Dedifferentiated amniotic fluid mesenchymal stem cell (primary cell): ENCODE measurements at regions not wholly inside any gene's neighbourhood (a gene's known extent, or its start where the extent isn't known, plus 50 kb on each side); places are given as distances from the start of the nearest gene placed in this dataset.
"Not testable (repeated sequence)": the region's sequence is repeated elsewhere in the genome, so short reads cannot be mapped to it uniquely, and the experiment has no call there.

Experiments
- DNase-seq: peaks from one replicate; pipeline ENCODE4 v3.0.0-alpha.2; 2016; ENCODE audit errors: extremely low spot score

DNA sequence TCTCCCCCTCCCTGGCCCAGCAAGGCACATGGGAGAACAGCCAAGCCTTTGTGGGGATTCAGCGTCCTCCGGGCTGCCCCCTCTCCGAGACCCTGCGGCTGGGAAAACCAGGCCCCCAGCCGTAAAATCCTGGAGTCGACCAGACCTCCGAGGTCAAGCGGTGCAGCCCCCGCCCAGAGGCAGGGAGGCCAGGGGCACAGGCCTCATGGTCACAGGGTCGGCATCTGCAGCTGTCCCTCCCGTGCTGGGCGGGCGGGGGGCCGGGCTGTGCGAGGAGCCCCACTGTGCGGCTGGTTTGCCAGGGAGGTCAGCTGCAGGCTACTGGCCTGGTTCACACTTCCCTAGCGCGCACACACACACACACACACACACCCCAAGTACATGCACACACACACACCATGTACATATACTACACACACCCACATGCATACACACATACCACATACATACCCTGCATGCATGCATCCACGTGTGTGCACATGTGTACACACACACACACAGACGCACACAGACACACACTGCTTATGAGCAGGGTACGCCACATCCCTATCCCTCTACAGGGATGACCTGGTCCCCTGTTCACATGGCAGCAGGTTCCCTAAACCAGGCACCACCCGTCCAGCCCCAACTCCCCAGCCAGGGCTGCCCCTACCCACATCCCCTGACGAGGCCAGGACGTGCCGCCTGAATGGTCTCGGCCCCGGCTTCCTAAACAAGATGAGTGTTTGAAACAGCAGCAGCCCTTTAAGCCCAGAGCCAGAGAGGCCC lies 108.9 kb upstream of the CIBAR2 start:
- DNase-seq, result no peak

DNA sequence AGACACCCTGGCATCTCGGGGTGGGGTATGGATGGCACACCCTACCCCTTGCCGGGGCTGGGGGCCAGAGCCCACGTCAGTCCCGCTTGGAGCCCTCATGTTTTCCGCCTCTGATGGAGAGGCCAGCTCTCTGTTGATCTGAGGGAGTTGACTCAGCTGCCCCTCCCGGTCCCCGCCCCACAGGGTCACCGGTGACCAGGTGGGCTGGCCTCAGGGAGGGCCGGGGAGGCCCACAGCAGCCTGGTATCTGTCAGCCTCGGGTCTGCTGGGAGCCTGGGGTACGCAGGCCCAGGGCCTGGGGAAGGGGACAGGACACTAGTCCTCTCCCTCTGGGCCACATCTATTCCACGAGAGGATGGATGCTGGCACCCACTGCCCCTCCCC lies 109.5 kb upstream of the CIBAR2 start:
- DNase-seq, result no peak

DNA sequence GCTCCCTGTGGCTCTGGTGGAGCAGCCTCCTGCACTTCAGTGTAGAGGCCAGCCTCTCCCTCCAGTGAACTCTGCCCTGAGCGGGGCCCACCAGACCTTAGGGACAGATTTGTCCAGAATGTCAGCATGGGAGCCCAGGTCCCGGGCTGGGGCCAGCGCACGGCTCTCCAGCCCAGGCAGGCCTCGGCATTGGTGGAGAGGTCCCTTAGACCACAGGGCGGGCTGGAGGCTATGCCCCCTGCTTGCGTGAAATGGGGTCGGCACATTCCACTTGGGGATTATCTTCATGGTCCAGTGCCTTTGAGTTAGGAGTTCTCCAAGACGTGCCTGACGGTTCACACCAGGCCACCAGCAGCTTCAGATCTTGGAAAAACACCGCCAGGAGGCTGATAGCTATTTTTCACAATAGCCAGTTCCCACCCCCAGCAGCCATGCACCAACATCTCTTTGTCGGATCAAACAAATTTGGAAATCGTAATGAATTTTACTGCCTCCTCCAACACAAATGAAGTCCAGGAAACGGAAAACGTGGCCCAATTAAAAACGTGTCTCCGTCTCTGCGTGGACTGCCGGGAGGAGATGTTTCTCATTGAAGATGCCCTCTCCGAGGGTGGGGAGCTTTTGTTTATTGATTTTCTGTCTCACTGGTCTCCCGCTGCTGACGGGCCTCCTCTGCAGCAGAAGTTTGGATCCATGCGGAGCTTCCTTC lies 110.0 kb upstream of the CIBAR2 start:
- DNase-seq, result no peak

DNA sequence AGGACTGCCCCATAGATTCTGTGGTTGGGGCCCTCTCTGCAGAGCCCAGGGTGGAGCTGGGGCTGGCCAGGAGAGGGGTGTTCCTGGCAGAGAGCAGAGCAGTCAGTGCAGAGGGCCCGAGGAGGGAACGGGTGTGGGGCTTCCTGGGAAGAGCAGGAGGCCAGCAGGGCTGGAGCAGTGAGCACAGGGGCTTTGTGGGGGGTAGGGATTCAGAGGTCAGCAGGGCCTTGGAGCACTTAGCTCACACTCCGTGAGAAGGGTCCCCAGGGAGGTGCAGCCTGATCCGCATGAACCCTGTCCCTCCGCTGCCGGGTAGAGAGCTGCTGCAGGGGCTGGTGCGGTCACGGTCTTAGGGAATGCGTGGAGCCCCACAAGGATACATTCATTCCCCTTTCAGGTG lies 113.0 kb upstream of the CIBAR2 start:
- no peak for DNase-seq

DNA sequence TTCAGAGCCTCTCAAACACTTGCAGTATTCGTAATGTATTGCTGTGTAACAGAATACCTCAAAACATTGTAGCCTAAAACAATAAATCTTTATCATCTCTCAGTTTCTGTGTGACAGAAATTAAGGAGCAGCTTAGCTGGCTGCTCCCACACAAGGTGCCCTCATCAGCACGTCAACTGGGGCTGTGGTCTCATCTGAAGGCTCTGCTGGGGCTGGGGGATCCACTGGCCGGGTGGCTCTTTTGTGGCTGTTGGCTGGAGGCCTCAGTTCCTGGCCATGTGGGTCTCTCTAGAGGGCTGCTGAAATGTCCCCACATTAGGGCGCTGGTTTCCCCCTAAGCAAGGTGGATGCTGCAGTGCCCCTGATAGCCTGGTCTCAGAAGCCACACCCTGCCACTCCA lies 113.4 kb upstream of the CIBAR2 start:
- DNase-seq, result no peak

DNA sequence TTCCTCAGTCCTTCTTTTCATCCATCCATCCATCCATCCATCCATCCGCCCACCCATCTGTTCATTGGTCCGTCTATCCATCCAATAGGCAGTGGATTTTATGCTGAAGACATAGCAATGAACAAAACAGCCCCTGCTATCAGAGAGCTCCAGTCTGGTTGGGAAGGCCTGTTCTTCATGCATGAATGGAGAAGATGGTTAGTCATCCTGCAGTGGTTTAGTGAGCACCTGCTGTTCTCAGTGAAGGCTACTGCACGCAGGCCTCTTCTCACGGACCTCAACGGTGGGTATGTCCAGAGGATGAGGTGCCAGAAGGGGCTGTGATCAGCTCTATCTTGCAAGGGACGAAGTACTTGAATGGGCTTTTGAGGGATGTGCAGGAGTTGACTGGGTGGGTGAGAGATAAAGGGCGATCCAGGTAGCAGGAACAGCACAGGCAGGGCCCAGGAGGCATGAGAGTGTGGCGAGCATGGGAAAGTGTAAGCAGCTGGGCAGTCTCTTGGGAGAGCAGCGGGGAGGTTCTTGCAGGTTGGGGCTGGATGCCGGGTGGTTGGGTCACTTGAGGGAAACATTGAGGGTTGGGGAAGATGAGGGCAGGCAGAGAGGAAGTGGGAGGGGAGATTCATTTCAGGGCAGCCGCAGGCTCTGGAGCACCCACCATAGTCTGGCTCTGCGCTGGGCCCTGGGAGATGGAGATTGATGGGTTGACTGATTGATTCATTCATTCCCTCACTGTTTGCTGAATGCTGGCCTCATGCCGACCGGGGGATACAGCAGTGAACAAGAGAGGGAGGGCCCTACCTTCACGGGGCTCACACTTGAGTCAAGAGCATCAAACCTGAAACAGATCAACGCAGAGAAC lies 115.0 kb upstream of the CIBAR2 start:
- DNase-seq, result peak; percentile 27

DNA sequence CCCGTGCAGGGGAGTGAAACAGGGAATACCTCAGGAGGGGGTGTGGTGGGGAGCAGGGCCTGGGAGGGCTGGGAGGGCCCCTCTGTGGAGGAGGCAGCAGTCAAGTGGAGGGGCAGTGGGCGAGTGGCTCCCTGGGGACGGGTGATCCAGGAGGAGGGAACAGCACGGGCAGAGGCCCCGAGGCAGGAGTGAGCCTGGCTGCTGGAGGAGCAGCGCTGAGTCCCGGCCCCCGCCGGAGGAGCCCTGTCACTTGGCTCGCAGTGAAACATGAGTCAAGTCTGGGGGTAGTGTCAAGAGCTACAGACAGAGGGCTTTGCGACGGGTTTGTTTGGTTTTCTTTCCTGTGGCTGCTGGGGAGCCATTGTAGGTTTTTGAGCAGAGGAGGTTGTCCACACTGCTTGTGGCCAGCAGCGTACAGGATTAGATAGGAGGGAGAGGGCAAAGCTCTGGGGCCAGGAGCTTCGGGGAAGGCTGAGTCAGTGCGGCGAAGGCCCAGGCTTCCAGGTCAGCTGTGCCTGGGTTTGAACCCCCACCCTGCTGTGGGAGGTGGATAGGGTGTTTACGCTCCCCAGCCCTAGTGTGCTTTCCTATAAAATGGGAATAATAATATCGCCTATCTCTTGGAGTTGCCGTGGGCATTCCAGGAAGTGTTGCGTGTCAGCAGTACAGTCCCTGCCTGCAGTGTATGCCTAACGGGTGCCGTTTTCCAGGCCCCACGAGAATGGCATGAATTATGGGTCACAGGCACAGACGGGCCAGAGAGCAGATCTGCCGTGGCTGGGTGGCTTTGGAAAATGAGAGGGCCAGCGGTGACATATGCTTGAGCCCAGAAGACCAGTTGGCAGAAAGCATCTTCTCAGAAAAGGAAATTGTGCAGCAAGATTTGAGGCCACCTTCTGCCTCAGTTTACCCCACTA lies 115.9 kb upstream of the CIBAR2 start:
- DNase-seq, result peak; percentile 56

DNA sequence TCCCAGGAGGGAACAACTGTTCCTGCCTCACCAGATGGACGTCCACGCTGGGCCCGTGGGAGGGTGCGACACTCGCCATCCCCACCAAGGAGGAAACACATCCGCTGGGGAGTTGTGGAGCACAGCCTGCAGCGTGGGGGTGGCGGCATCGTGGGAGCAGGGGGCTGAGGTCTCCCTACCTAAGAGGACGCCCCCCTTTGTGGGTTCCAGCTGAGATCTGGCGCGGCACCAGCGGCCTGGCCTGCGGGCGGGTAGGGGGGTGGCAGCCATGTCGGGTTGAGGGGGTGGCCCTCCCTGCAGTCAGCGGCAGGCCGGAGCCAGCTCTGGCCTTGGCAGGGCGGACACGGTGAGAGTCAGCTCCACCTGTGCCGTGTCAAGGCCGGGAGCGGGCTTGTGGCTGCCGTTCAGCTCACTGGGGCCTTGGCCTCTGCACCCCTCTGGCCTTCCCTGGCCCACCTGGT lies 116.7 kb upstream of the CIBAR2 start:
- no peak for DNase-seq

DNA sequence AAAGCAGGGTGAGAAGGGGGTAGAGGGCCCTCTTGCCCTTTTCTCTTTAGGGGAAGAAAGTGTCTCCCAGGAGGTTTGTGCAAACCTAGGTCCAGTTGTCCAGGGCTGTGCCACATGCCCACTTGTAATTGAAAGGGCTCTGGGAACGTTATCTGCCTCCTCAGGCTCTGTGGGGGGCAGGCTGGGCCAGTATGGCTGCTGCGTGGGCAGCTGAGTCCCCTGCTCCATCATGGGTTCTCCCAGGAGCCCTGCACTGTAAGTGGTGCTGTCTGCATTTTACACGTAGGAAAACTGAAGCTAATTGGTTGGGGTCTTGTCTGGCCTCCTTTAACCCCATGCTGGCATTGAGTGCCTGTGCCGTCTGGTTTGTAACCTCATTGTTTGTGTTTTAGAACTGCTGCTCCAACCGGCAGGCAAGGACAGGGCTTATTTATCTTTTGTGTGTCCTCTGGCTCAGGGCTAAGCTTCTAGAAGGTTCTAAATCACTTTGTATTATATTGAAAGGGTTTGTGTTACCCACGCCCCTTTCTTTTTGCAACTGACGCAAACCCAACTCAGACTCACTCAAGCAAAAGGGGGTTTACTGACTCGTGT lies 117.7 kb upstream of the CIBAR2 start:
- no peak for DNase-seq

DNA sequence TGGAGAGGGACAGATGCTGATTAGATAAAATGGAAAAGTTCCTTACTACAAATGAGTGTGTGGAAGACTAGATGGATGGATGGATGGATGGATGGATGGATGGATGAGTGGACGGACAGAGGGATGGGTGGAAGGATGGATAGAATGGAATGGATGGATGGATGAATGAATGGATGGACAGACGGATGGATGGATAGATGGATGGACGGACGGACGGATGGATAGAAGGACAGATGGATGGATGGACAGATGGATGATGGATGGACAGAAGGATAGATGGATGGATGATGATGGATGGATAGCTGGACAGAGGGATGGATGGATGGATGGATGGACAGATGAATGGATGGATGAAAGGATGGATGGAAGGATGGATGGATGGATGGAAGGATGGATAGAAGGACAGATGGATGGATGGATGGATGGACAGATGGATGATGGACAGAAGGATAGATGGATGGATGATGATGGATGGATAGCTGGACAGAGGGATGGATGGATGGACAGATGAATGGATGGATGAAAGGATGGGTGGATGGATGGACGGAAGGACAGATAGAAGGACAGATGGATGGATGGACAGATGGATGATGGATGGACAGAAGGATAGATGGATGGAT lies 118.6 kb upstream of the CIBAR2 start:
- DNase-seq, result not testable (repeated sequence)

DNA sequence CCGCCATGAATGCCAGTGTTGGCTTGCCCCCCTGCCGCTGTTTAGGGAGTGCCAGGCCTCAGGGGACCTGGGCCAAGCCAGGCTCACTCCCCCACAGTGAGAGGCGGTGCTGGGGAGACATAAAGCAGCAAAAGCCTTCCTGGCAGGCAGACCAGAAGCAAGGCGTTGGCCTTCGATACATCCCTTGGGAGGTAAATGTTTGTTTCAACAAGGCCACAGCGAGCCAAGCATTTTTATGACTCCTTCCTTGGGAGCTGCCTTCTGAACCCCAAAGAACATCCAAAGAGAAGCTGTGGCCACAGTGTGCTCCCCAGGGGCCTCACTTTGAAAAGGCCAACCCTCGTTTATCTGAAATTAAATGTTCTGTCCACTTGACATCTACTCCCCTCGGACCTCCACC lies 119.7 kb upstream of the CIBAR2 start:
- DNase-seq, result no peak

DNA sequence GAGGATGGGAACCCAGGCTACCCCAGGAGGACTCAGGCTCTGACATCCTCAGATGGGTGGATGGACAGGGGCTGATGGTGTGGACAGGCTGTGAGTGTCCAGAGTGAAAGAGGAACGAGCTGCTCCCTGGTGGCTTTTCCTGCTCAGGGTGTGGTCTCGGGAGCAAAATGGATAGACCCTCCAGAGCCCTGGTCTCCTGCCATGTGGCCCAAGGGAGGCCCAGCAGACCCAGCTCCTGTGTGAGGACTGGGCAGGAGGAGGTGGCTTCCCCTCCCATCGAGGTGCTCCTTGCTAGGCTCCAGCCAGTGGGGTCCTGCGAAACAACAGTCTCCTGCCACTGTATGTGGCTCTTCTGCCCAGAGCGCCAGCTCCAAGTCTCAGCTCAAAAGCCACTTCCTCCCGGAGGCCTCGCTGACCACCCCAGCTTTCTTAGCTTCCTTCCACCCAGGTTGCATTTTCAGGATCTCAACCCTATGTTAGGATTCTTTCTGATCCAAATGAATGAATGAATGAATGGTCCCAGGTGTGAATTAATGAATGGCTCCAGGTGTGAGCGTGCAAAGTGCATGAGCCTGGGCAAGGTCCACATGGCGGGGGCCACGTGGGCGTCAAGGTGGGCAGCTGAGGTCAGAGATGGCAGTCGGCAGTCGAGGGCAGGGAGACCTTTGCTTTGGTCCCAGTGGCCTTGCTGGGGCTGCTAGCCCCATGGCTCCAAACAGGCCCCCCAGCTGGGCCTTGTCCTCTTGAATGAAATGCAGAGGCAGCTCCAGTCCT lies 120.3 kb upstream of the CIBAR2 start:
- no peak for DNase-seq

DNA sequence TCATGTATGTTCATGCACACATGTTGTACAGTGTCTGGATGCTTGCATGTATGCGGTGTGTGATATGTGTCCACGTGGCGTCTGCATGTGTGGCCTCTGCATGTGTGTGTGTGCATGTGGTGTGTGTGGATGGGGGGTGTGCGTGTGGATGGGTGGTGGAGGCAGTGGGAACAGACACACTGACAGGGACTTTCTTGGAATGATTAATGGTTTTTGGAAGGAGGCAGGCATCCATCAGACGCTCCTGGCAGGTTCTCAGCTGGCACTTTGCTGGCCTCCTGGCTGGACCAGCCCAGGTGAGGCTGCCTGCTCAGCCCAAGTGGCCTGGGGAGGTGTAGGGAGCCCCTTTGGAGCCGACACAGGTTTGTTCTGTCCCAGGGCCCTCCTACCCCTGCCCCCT lies 121.2 kb upstream of the CIBAR2 start:
- DNase-seq, result no peak

DNA sequence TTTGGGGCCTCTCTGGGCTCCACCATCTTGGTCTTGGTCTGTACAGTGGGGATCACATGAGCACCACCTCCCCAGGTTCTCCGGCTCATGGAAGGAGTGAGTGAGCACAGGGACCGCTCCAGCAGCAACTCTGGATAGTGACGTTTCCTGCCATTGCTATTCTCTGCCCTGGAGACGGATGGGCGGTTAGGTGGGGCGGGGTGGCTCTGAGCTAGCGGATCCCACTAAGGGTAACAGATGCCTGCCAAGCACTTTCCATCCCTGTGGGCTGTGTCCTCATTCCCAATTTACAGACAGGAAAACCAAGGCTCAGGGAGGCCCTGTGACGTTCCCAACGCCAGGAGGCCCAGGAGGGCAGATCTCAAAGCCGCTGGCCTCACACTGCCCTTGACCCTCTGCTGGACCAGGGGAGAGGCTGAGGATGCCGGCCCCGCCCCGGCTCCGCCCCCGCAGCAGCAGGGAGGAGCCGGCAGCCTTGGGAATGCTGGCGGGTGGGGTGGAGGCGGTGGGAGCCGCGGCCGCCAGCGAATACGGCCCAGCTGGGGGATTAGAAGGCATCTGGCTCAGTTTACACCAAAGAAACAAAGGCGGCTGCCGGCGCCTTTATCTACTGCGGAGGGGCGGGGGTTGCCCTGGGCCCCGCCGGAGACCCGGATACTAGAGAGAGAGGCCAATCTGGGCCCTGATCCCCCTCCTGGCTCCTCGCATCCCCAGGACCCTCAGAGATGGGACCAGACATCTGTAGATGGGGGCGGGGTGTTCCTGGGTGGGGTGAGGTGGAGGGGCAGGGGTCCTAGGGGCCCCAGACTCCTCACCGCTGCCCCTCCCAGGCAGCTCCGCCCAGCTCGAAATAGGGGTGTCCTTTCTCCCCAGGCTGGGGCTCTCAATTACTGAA lies 122.3 kb upstream of the CIBAR2 start:
- DNase-seq, result peak; percentile 82

DNA sequence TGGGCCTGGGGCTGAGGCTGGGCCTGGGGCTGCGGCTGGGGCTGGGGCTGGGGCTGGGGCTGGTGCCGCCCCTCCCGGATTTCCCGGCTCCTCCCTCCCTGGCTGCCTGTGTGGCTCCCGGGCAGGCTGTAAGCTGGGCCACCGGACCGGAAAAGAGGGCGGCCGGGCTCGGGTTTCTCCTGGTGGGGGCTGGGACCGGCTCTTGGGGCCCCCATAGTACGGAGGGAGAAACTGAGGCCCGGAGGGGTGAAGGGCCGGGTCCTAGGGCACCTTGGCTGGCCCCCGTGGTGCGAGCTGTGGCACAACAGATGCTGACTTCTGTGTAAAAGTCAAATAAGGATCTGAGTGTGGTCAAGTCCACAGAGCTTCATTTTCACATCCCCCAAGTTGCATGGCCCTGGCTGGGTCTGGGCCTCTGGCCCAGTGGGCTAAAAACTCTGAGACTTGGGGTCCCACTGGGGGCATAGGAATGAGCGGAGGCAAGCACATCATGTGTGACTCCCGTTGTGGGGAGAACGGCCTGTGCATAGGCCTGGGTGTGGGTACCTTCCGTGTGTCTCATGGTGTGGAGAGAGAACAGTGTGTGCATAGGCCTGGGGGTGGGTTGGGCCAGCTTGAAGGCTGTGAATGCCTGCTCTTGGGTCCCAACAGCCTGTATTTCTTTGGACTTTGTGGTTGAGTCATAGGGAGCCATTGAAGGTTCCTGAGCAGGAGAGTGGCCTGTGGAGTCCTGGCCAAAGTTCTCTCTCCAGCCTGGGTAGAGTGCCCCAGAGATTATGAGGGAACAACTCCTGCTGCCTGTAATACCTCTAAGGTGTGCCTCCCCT lies 123.9 kb upstream of the CIBAR2 start:
- DNase-seq, result no peak

DNA sequence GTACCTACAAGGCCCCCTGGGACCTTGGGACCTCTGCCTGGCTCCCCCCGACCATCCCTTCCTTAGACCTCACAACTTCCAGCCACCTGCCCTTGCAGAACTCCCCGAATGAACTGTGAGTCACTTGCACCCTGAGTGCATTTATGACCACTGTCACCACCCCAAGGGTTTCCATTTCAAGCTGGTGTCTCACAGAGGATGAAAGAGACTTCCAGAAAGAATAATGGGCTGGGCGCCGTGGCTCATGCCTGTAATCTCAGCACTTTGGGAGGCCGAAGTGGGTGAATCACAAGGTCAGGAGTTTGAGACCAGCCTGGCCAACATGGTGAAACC lies 124.5 kb upstream of the CIBAR2 start:
- no peak for DNase-seq

DNA sequence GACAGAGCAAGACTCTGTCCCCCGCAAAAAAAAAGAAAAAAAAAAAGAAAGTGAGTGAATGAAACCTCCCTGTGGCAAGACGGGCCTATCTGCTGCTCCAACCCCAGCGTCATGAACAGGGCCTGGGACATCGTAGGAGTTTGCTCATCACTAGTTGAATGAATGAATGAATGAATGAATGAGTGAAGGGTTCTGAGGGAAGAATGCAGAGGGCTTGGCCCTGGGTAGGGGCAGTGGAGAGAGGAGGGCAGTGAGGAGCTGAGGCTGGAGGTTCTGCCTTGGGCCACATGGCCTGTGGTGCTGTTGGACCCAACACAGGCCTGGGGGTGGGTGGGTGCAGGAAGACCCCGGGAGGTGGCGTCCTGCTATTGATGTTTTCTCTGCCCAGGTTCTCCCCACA lies 125.5 kb upstream of the CIBAR2 start:
- DNase-seq, result no peak

DNA sequence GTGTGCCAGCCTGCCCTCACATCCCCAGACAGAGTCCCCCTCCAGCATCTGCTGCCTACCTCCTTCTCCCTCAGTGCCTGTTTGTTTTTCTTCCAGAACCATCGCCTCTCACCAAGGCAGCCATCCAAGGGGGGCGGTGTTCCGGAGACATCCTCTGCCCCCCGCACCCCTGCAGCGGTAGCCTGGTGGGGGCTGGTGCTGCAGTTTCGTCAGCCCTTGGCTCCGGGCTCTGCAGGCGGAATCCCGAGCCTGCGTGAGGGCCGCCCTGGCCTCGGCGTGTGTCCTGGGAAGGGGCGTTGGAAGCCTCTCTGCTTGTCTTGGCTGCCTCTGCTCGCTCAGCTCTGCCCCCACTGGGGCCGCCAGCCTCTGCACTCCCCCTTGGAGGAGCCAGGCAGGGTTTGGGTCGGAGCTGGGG lies 126.0 kb upstream of the CIBAR2 start:
- no peak for DNase-seq
